ENCODE measurements at regions not wholly inside any gene's neighbourhood (a gene's known extent, or its start where the extent isn't known, plus 50 kb on each side); places are given as distances from the start of the nearest gene placed in this dataset.

DNA sequence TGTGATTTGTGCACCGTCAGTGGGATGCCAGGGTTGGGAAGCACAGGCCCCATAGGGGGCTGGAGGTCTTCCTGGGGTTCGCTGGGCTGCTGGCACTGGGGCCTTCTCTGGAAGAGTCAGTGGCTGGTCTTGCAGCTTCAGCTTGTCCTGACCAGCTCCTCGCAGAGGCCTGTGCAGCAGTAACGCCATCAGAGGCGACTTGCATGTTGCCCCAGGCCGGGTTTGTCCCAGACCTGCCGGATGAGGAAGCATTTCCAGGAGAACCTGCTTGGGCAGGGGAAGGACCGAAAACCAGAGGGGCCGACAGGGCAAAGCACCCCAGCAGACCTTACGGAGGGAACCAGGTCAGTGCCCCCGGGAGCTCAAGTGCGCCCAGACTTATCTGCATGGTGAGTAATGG, 54.7 kb upstream of the IRX2 start:
- Histone ChIP-seq H3K9ac (ENCODE audit: low read length) (no peak overlapping the region), H3K9me3 (ENCODE audit: control extremely low read depth in 1 of 3, control insufficient read depth in 2 of 3, insufficient read depth in 1 of 3, low read length in 2 of 3) (peaks cover 0 to 28% (median 0%) of the 10 kb centered on the region in 3 donors), H3K4me2 (replicated peaks; ENCODE audit: low read depth, low read length, poor library complexity, severe bottlenecking) (no peak overlapping the region), H3K4me1 (ENCODE audit: control insufficient read depth in 2 of 2, insufficient read depth in 2 of 2, low read length in 2 of 2) (no peaks in the 10 kb centered on the region), H3K27me3 (replicated peaks in 1 of 4; ENCODE audit: control extremely low read depth in 1 of 4, control insufficient read depth in 3 of 4, insufficient read depth in 4 of 4, low read length in 3 of 4) (no peaks in the 10 kb centered on the region), H3K36me3 (replicated peaks in 1 of 2; ENCODE audit: control extremely low read depth in 1 of 2, control insufficient read depth in 1 of 2, extremely low read depth in 1 of 2, insufficient read depth in 2 of 2, low read length in 1 of 2) (no peaks in the 10 kb centered on the region), H3K79me2 (ENCODE audit: control insufficient read depth, insufficient read depth, low read length) (no peaks in the 10 kb centered on the region), H4K20me1 (ENCODE audit: control insufficient read depth, insufficient read depth, low read length, poor library complexity, severe bottlenecking) (no peaks in the 10 kb centered on the region), H3K27ac (ENCODE audit: low read length in 2 of 2) (no peak overlapping the region), H3K4me3 (ENCODE audit: control extremely low read depth in 1 of 5, extremely low read depth in 1 of 5, insufficient read depth in 1 of 5, low read depth in 2 of 5, low read length in 4 of 5) (no peak overlapping the region), H2AFZ (ENCODE audit: insufficient read depth, low read depth, low read length, poor library complexity, severe bottlenecking) (no peak overlapping the region)
- H3K27me3 Mint-ChIP-seq: no peaks in the 10 kb centered on the region
- ChIA-PET CTCF (no interaction called here), POLR2A (no interaction called here)
- H3K4me1 Mint-ChIP-seq: no peaks in the 10 kb centered on the region
- WGBS (ENCODE audit: insufficient coverage): 83% methylated on average over 10 of the region's 12 CpGs
- no peaks in the 10 kb centered on the region for H3K9me3 Mint-ChIP-seq (ENCODE audit: insufficient read depth)
- no peak overlapping the region for H3K4me3 Mint-ChIP-seq
- ATAC-seq (ENCODE audit: low read depth) (no peak), DNase-seq (no peak)
- intact Hi-C loops (cut with micrococcal nuclease): no loop called here
- TF ChIP-seq, protein P1, sequence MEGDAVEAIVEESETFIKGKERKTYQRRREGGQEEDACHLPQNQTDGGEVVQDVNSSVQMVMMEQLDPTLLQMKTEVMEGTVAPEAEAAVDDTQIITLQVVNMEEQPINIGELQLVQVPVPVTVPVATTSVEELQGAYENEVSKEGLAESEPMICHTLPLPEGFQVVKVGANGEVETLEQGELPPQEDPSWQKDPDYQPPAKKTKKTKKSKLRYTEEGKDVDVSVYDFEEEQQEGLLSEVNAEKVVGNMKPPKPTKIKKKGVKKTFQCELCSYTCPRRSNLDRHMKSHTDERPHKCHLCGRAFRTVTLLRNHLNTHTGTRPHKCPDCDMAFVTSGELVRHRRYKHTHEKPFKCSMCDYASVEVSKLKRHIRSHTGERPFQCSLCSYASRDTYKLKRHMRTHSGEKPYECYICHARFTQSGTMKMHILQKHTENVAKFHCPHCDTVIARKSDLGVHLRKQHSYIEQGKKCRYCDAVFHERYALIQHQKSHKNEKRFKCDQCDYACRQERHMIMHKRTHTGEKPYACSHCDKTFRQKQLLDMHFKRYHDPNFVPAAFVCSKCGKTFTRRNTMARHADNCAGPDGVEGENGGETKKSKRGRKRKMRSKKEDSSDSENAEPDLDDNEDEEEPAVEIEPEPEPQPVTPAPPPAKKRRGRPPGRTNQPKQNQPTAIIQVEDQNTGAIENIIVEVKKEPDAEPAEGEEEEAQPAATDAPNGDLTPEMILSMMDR (IDR thresholded peaks at IDR 0.05): no peak
- no peak for TF ChIP-seq EZH2 (IDR thresholded peaks at IDR 0.05; ENCODE audit: borderline replicate concordance, insufficient read depth, low read depth, low read length, poor library complexity, severe bottlenecking)
- H3K27ac Mint-ChIP-seq: no peak overlapping the region

DNA sequence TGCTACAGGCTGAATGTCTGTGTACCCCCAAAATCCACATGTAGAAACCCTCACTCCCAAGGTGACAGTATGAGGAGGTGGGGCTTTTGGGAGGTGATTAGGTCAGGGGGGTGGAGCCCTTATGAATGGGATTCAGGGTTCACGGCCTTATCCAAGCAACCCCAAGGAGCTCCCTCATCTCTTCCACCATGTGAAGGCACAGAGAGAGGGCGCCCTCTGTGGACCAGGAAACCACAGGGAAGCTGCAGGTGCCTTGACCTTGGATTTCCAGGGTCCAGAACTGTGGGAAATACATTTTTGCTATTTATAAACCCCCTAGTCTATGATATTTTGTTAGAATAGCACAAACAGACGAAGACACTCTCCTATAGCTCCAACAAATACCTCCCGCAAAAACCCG, 53.6 kb upstream of the IRX2 start:
- no peak overlapping the region for H3K27ac Mint-ChIP-seq
- ChIA-PET CTCF (no interaction called here), POLR2A (no interaction called here)
- no peaks in the 10 kb centered on the region for H3K4me1 Mint-ChIP-seq
- WGBS (ENCODE audit: insufficient coverage): 86% methylated on average over 1 of the region's 5 CpGs
- ATAC-seq (ENCODE audit: low read depth): no peak
- Histone ChIP-seq H3K4me3 (ENCODE audit: control extremely low read depth in 1 of 5, extremely low read depth in 1 of 5, insufficient read depth in 1 of 5, low read depth in 2 of 5, low read length in 4 of 5) (no peak overlapping the region), H2AFZ (ENCODE audit: insufficient read depth, low read depth, low read length, poor library complexity, severe bottlenecking) (no peak overlapping the region), H3K79me2 (ENCODE audit: control insufficient read depth, insufficient read depth, low read length) (no peaks in the 10 kb centered on the region), H3K4me1 (ENCODE audit: control insufficient read depth in 2 of 2, insufficient read depth in 2 of 2, low read length in 2 of 2) (no peaks in the 10 kb centered on the region), H3K27ac (ENCODE audit: low read length in 2 of 2) (no peak overlapping the region), H3K9ac (ENCODE audit: low read length) (no peak overlapping the region), H3K36me3 (replicated peaks in 1 of 2; ENCODE audit: control extremely low read depth in 1 of 2, control insufficient read depth in 1 of 2, extremely low read depth in 1 of 2, insufficient read depth in 2 of 2, low read length in 1 of 2) (no peaks in the 10 kb centered on the region), H3K9me3 (ENCODE audit: control extremely low read depth in 1 of 3, control insufficient read depth in 2 of 3, insufficient read depth in 1 of 3, low read length in 2 of 3) (peaks cover 0 to 28% (median 0%) of the 10 kb centered on the region in 3 donors), H4K20me1 (ENCODE audit: control insufficient read depth, insufficient read depth, low read length, poor library complexity, severe bottlenecking) (no peaks in the 10 kb centered on the region), H3K4me2 (replicated peaks; ENCODE audit: low read depth, low read length, poor library complexity, severe bottlenecking) (no peak overlapping the region), H3K27me3 (replicated peaks in 1 of 4; ENCODE audit: control extremely low read depth in 1 of 4, control insufficient read depth in 3 of 4, insufficient read depth in 4 of 4, low read length in 3 of 4) (no peaks in the 10 kb centered on the region)
- no peak overlapping the region for H3K4me3 Mint-ChIP-seq
- no peak for DNase-seq
- no peaks in the 10 kb centered on the region for H3K27me3 Mint-ChIP-seq
- H3K9me3 Mint-ChIP-seq (ENCODE audit: insufficient read depth): no peaks in the 10 kb centered on the region
- intact Hi-C loops (cut with micrococcal nuclease): no loop called here
- TF ChIP-seq EZH2 (IDR thresholded peaks at IDR 0.05; ENCODE audit: borderline replicate concordance, insufficient read depth, low read depth, low read length, poor library complexity, severe bottlenecking): no peak
- TF ChIP-seq, protein P1 (IDR thresholded peaks at IDR 0.05): no peak
